OCI-LY1 (cell line): ENCODE measurements at regions not wholly inside any gene's neighbourhood (a gene's known extent, or its start where the extent isn't known, plus 50 kb on each side); places are given as distances from the start of the nearest gene placed in this dataset.

Experiments used
- H2AFZ ChIP-seq: fragments of 200-600 bp; sonication (generic), shearing (Covaris generic); 2 replicates; pipeline ENCODE4 v1.6.0; 2014; ENCODE audit warnings: antibody characterized with exemption, mild to moderate bottlenecking, low read length
- H3F3A ChIP-seq: fragments of 200-600 bp; sonication (generic), shearing (Covaris generic); 2 replicates; pipeline ENCODE4 v1.6.0; 2014; ENCODE audit warnings: mild to moderate bottlenecking, antibody characterized with exemption, low read length, moderate library complexity; ENCODE audit not compliant: insufficient read depth
- H3K27ac ChIP-seq: fragments of 200-600 bp; sonication (generic); 2 replicates; pipeline ENCODE4 v1.5.1; 2014; ENCODE audit warnings: low read length, mixed run types, mild to moderate bottlenecking, low read depth; ENCODE audit not compliant: poor library complexity, severe bottlenecking
- H3K27me3 ChIP-seq: fragments of 200-600 bp; sonication (generic); 2 replicates; pipeline ENCODE4 v1.6.0; 2014; ENCODE audit warnings: antibody characterized with exemption, mild to moderate bottlenecking, low read length, moderate library complexity; ENCODE audit not compliant: insufficient read depth
- H3K36me3 ChIP-seq: fragments of 200-600 bp; sonication (generic); 2 replicates; pipeline ENCODE4 v1.6.1; 2014; ENCODE audit warnings: mild to moderate bottlenecking, antibody characterized with exemption, low read length, moderate library complexity, mixed read lengths; ENCODE audit not compliant: insufficient read depth
- H3K4me1 ChIP-seq: fragments of 200-600 bp; sonication (generic); 2 replicates; pipeline ENCODE4 v1.5.1; 2014; ENCODE audit warnings: mild to moderate bottlenecking, low read length, moderate library complexity; ENCODE audit not compliant: insufficient read depth, severe bottlenecking
- H3K4me2 ChIP-seq: fragments of 200-600 bp; sonication (generic), shearing (Covaris generic); 2 replicates; pipeline ENCODE4 v1.6.1; 2014; ENCODE audit warnings: low read length
- H3K4me3 ChIP-seq: fragments of 200-600 bp; sonication (generic); 2 replicates; pipeline ENCODE4 v1.5.1; 2014; ENCODE audit warnings: low read length, low read depth, mild to moderate bottlenecking, mixed read lengths; ENCODE audit not compliant: poor library complexity, severe bottlenecking
- H3K79me2 ChIP-seq: fragments of 200-600 bp; shearing (Covaris generic); 2 replicates; pipeline ENCODE4 v1.6.1; 2016; ENCODE audit warnings: mixed run types, low read length, mixed read lengths; ENCODE audit not compliant: insufficient read depth
- H3K9ac ChIP-seq: fragments of 200-600 bp; sonication (generic), shearing (Covaris generic); 2 replicates; pipeline ENCODE4 v1.6.1; 2014; ENCODE audit warnings: mild to moderate bottlenecking, low read length, mixed read lengths
- H3K9me2 ChIP-seq: fragments of 200-600 bp; sonication (generic), shearing (Covaris generic); 2 replicates; pipeline ENCODE4 v1.6.1; 2014; ENCODE audit warnings: low read depth, mild to moderate bottlenecking, low read length, mixed read lengths
- H3K9me3 ChIP-seq: fragments of 200-600 bp; shearing (Covaris generic); 2 replicates; pipeline ENCODE4 v1.6.1; 2014; ENCODE audit warnings: low read length, mixed read lengths
- H4K20me1 ChIP-seq: fragments of 200-600 bp; sonication (generic), shearing (Covaris generic); 2 replicates; pipeline ENCODE4 v1.6.0; 2016; ENCODE audit warnings: mild to moderate bottlenecking, low read length; ENCODE audit not compliant: insufficient read depth
- CTCF ChIP-seq: fragments of 200-600 bp; sonication (generic), shearing (Covaris generic); IDR thresholded peaks from 2 replicates; pipeline ENCODE4 v1.5.1; 2017; ENCODE audit warnings: mild to moderate bottlenecking, antibody characterized with exemption, low read length, moderate library complexity, mixed read lengths
- EZH2 ChIP-seq: fragments of 200-600 bp; sonication (generic), shearing (Covaris generic); IDR thresholded peaks from 2 replicates; pipeline ENCODE4 v1.8.0; 2017; ENCODE audit warnings: borderline replicate concordance, mixed run types, mild to moderate bottlenecking, antibody characterized with exemption, low read length, moderate library complexity, mixed read lengths

- no peak overlapping the region for H2AFZ ChIP-seq
- H3K9me3 ChIP-seq: no peaks in the 10 kb centered on the region
- H3K4me1 ChIP-seq: no peaks in the 10 kb centered on the region
- TF ChIP-seq CTCF (no peak), EZH2 (no peak)
- no peak overlapping the region for H3K4me2 ChIP-seq
- H3K27me3 ChIP-seq: no peaks in the 10 kb centered on the region
- no peaks in the 10 kb centered on the region for H3K9me2 ChIP-seq
- no peaks in the 10 kb centered on the region for H3K79me2 ChIP-seq
- H3K4me3 ChIP-seq: no peak overlapping the region
- no peak overlapping the region for H3K27ac ChIP-seq
- no peaks in the 10 kb centered on the region for H3F3A ChIP-seq
- H3K36me3 ChIP-seq: no peaks in the 10 kb centered on the region
- H4K20me1 ChIP-seq: no peaks in the 10 kb centered on the region
- H3K9ac ChIP-seq: no peak overlapping the region
Measured at GRCh38 chrX:126886997-126887396, 67.5 kb downstream of the PRR32 start.

- Histone ChIP-seq H3K9me2 (no peaks in the 10 kb centered on the region), H3K4me3 (no peak overlapping the region), H3K27me3 (no peaks in the 10 kb centered on the region), H3K9ac (no peak overlapping the region), H3F3A (no peaks in the 10 kb centered on the region), H3K4me1 (no peaks in the 10 kb centered on the region), H4K20me1 (no peaks in the 10 kb centered on the region), H3K79me2 (no peaks in the 10 kb centered on the region), H3K27ac (no peak overlapping the region), H2AFZ (no peak overlapping the region), H3K9me3 (no peaks in the 10 kb centered on the region), H3K36me3 (no peaks in the 10 kb centered on the region), H3K4me2 (no peak overlapping the region)
- TF ChIP-seq EZH2 (no peak), CTCF (no peak)
Measured at GRCh38 chrX:126900937-126901336, 81.4 kb downstream of the PRR32 start.

- Histone ChIP-seq H3K9me3 (no peaks in the 10 kb centered on the region), H3K4me3 (no peak overlapping the region), H3K27me3 (no peaks in the 10 kb centered on the region), H2AFZ (no peak overlapping the region), H3K9ac (no peak overlapping the region), H3K79me2 (no peaks in the 10 kb centered on the region), H3K9me2 (no peaks in the 10 kb centered on the region), H4K20me1 (no peaks in the 10 kb centered on the region), H3K4me2 (no peak overlapping the region), H3K36me3 (no peaks in the 10 kb centered on the region), H3K27ac (no peak overlapping the region), H3K4me1 (no peaks in the 10 kb centered on the region), H3F3A (no peaks in the 10 kb centered on the region)
- no peak for TF ChIP-seq EZH2
- no peak for TF ChIP-seq CTCF
Measured at GRCh38 chrX:126929071-126929470, 109.5 kb downstream of the PRR32 start.
